ENCODE measurements at regions not wholly inside any gene's neighbourhood (a gene's known extent, or its start where the extent isn't known, plus 50 kb on each side); places are given as distances from the start of the nearest gene placed in this dataset.

DNA sequence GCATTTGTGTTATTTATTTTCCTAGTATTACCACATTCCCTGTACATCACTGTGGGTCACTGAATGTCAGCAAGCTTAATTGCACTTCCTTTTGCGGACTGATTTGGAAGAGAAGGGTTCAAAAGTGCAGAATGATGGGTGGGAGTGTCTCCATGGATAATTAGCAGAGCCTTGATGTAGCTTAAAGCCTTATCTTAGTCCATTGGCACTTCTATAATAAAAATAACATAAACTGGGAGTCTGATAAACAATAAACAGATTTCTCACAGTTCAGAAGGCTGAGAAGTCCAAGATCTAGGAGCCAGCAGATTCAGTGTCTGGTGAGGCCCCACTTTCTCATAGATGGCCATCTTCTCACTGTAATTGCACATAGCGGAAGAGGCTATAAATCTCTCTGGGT lies 501.1 kb upstream of the POU3F2 start:
- no peak overlapping the region for H3K4me3 ChIP-seq (ENCODE audit: low read depth, low read length)
- CTCF ChIA-PET, result no interaction called here
- no peak overlapping the region for H3K27ac ChIP-seq (ENCODE audit: low read depth, low read length)
- H3K27me3 ChIP-seq (ENCODE audit: control insufficient read depth, insufficient read depth, low read length), result no peaks in the 10 kb centered on the region
- POLR2A ChIA-PET, result no interaction called here
- no peaks in the 10 kb centered on the region; the same call in 1 of the 2 replicates for H3K9me3 ChIP-seq (ENCODE audit: control insufficient read depth, insufficient read depth, low read length)
- TF ChIP-seq, protein P1, sequence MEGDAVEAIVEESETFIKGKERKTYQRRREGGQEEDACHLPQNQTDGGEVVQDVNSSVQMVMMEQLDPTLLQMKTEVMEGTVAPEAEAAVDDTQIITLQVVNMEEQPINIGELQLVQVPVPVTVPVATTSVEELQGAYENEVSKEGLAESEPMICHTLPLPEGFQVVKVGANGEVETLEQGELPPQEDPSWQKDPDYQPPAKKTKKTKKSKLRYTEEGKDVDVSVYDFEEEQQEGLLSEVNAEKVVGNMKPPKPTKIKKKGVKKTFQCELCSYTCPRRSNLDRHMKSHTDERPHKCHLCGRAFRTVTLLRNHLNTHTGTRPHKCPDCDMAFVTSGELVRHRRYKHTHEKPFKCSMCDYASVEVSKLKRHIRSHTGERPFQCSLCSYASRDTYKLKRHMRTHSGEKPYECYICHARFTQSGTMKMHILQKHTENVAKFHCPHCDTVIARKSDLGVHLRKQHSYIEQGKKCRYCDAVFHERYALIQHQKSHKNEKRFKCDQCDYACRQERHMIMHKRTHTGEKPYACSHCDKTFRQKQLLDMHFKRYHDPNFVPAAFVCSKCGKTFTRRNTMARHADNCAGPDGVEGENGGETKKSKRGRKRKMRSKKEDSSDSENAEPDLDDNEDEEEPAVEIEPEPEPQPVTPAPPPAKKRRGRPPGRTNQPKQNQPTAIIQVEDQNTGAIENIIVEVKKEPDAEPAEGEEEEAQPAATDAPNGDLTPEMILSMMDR (IDR thresholded peaks at IDR 0.05; ENCODE audit: low read depth, low read length), result no peak
- DNase-seq (ENCODE audit: low read depth, low spot score), result no peak

- Histone ChIP-seq H3K4me3 (ENCODE audit: low read depth, low read length) (no peak overlapping the region), H3K9me3 (ENCODE audit: control insufficient read depth, insufficient read depth, low read length) (no peaks in the 10 kb centered on the region; the same call in 1 of the 2 replicates), H3K27me3 (ENCODE audit: control insufficient read depth, insufficient read depth, low read length) (no peaks in the 10 kb centered on the region), H3K27ac (ENCODE audit: low read depth, low read length) (no peak overlapping the region)
- TF ChIP-seq, protein P1 (IDR thresholded peaks at IDR 0.05; ENCODE audit: low read depth, low read length), result no peak
- no peak for DNase-seq (ENCODE audit: low read depth, low spot score)
- ChIA-PET CTCF (no interaction called here), POLR2A (no interaction called here)
Observed at GRCh38 chr6:98335594-98335993, 498.8 kb upstream of the POU3F2 start.

- no peak overlapping the region for H3K27ac ChIP-seq (ENCODE audit: low read depth, low read length)
- POLR2A ChIA-PET, result no interaction called here
- H3K27me3 ChIP-seq (ENCODE audit: control insufficient read depth, insufficient read depth, low read length), result no peaks in the 10 kb centered on the region
- DNase-seq (ENCODE audit: low read depth, low spot score), result no peak
- no peaks in the 10 kb centered on the region for H3K9me3 ChIP-seq (ENCODE audit: control insufficient read depth, insufficient read depth, low read length)
- TF ChIP-seq, protein P1 (IDR thresholded peaks at IDR 0.05; ENCODE audit: low read depth, low read length), result no peak
- H3K4me3 ChIP-seq (ENCODE audit: low read depth, low read length), result no peak overlapping the region
- CTCF ChIA-PET, result no interaction called here
Observed at GRCh38 chr6:98339506-98339905, 494.9 kb upstream of the POU3F2 start.

DNA sequence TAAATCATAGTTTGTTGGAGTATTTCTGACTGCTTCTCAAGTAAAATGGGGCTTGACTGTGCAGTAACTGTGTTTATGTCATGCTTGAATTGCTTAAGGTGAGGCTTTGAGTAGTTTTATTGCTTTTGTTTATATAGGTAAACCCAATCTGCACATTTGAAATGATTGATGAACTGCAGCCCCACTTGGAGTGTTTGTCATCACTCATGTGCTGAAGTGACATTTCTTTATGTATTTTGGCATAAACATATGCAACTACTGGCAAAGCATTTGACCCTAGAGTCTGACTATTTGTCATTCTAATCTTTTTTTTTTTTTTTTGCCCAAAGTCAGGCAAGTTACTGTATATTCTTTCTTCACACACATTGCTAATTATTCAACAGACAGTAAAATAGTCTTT lies 491.4 kb upstream of the POU3F2 start:
- Histone ChIP-seq H3K9me3 (ENCODE audit: control insufficient read depth, insufficient read depth, low read length) (no peaks in the 10 kb centered on the region), H3K4me3 (ENCODE audit: low read depth, low read length) (no peak overlapping the region), H3K27ac (ENCODE audit: low read depth, low read length) (no peak overlapping the region), H3K27me3 (ENCODE audit: control insufficient read depth, insufficient read depth, low read length) (no peaks in the 10 kb centered on the region)
- no peak for DNase-seq (ENCODE audit: low read depth, low spot score)
- POLR2A ChIA-PET, result no interaction called here
- TF ChIP-seq, protein P1 (IDR thresholded peaks at IDR 0.05; ENCODE audit: low read depth, low read length), result no peak
- CTCF ChIA-PET, result no interaction called here

GRCh38 chr6:98343797-98344196 lies 490.6 kb upstream of the POU3F2 start:
- Histone ChIP-seq H3K27ac (ENCODE audit: low read depth, low read length) (no peak overlapping the region), H3K4me3 (ENCODE audit: low read depth, low read length) (no peak overlapping the region), H3K27me3 (ENCODE audit: control insufficient read depth, insufficient read depth, low read length) (no peaks in the 10 kb centered on the region), H3K9me3 (ENCODE audit: control insufficient read depth, insufficient read depth, low read length) (no peaks in the 10 kb centered on the region)
- CTCF ChIA-PET, result no interaction called here
- no peak for DNase-seq (ENCODE audit: low read depth, low spot score)
- POLR2A ChIA-PET, result no interaction called here
- TF ChIP-seq, protein P1 (IDR thresholded peaks at IDR 0.05; ENCODE audit: low read depth, low read length), result no peak

Data from AG04450 (cell line).